K562 (cell line): ENCODE measurements at regions not wholly inside any gene's neighbourhood (a gene's known extent, or its start where the extent isn't known, plus 50 kb on each side); places are given as distances from the start of the nearest gene placed in this dataset.

Source experiments
- ATAC-seq: fragments of 200-7000 bp; cut with Tn5 transposase; 3 replicates; pipeline ENCODE4 v1.9.1; 2020; ENCODE audit warnings: moderate library complexity
- BruUV-seq: library from RNA; stranded (reverse); fragments of 400-500 nt; replicated peaks from 2 replicates; lab custom pipeline; 2021; lab: Mats Ljungman, UMichigan
- CTCF ChIA-PET: fragments of 300-600 bp; formaldehyde crosslinking; extraction: SDS; loops from one replicate; lab custom pipeline; 2021; ENCODE audit warnings: low intra/inter-chr PET ratio; lab: Yijun Ruan, JAX
- POLR2A ChIA-PET: fragments of 300-600, 350-650 bp; sonication (Branson Sonifier 250); formaldehyde crosslinking; extraction: SDS; loops from one replicate; lab custom pipeline; 2021; ENCODE audit warnings: antibody characterized with exemption, inconsistent platforms; lab: Yijun Ruan, JAX
- DNase-seq, 4 experiments: peaks; one replicate each; pipeline versions ENCODE4 v3.0.0 to v3.0.0-alpha.2; 2011 to 2018; ENCODE audit warnings: low spot score in 3 of 4, mixed read lengths in 3 of 4; ENCODE audit errors: extremely low read depth in 1 of 4
- FAIRE-seq: peaks from 2 replicates; lab custom pipeline; 2011; peaks lifted over from hg19 to GRCh38; lab: Jason Lieb, UNC
- H2AFZ ChIP-seq: 2 replicates; pipeline ENCODE4 v1.6.0; 2011; ENCODE audit warnings: low read depth, low read length, control low read depth, inconsistent platforms
- H3K27ac ChIP-seq: fragments of 200-600 bp; 3 replicates; pipeline ENCODE4 v1.8.0; 2011; ENCODE audit warnings: low read depth, mild to moderate bottlenecking, control low read depth, inconsistent platforms, low read length, moderate library complexity, mixed read lengths; ENCODE audit errors: extremely low read depth
- H3K27me3 ChIP-seq, 2 experiments: fragments of 300-600 bp in 1 of 2; 2 replicates in 1 of 2; 3 replicates in 1 of 2; pipeline versions ENCODE4 v1.6.0 to v1.8.0; 2011; ENCODE audit warnings: inconsistent platforms in 2 of 2, low read length in 2 of 2, mild to moderate bottlenecking in 1 of 2, mixed read lengths in 1 of 2, moderate library complexity in 1 of 2; ENCODE audit not compliant: control insufficient read depth in 2 of 2, insufficient read depth in 2 of 2
- H3K36me3 ChIP-seq: fragments of 300-600 bp; 3 replicates; pipeline ENCODE4 v1.8.0; 2011; ENCODE audit warnings: mild to moderate bottlenecking, low read length, inconsistent platforms; ENCODE audit not compliant: control insufficient read depth, insufficient read depth
- H3K4me1 ChIP-seq, 2 experiments: fragments of 200-600 bp in 1 of 2; replicated peaks in 1 of 2; 2 replicates in 1 of 2; 3 replicates in 1 of 2; pipeline versions ENCODE4 v1.5.1 to v1.8.0; 2011; ENCODE audit warnings: inconsistent platforms in 2 of 2, low read length in 2 of 2, mild to moderate bottlenecking in 1 of 2, mixed read lengths in 1 of 2, moderate library complexity in 1 of 2; ENCODE audit not compliant: control insufficient read depth in 2 of 2, insufficient read depth in 2 of 2
- H3K4me2 ChIP-seq: 2 replicates; pipeline ENCODE4 v1.6.1; 2011; ENCODE audit warnings: low read length, control low read depth, inconsistent platforms, mixed read lengths; ENCODE audit not compliant: insufficient read depth
- H3K4me3 ChIP-seq: fragments of 200-600 bp; sonication (generic), shearing (Covaris generic); 2 replicates; pipeline ENCODE4 v1.5.1; 2016; ENCODE audit warnings: control low read depth, inconsistent platforms
- H3K79me2 ChIP-seq: fragments of 200-600 bp; 3 replicates; pipeline ENCODE4 v1.8.0; 2011; ENCODE audit warnings: low read length, inconsistent platforms; ENCODE audit not compliant: control insufficient read depth, insufficient read depth
- H3K9ac ChIP-seq, 2 experiments: 2 replicates each; pipeline versions ENCODE4 v1.6.0 to v1.6.1; 2011; ENCODE audit warnings: low read depth in 2 of 2, low read length in 2 of 2, control low read depth in 1 of 2, inconsistent platforms in 1 of 2, mild to moderate bottlenecking in 1 of 2, mixed read lengths in 1 of 2; ENCODE audit not compliant: insufficient read depth in 1 of 2
- H3K9me1 ChIP-seq: one replicate; pipeline ENCODE4 v1.6.0; 2011; ENCODE audit warnings: inconsistent platforms, mild to moderate bottlenecking, low read length, moderate library complexity; ENCODE audit not compliant: control insufficient read depth, insufficient read depth
- H3K9me3 ChIP-seq: replicated peaks from 2 replicates; pipeline ENCODE4 v1.5.1; 2011; ENCODE audit warnings: low read depth, low read length, inconsistent platforms; ENCODE audit not compliant: control insufficient read depth, insufficient read depth
- H4K20me1 ChIP-seq: replicated peaks from 2 replicates; pipeline ENCODE4 v1.6.1; 2011; ENCODE audit warnings: low read length, inconsistent platforms, mixed read lengths; ENCODE audit not compliant: control insufficient read depth, insufficient read depth
- FOXK1 ChIP-seq: sonication (generic); formaldehyde crosslinking; IDR thresholded peaks from 2 replicates; pipeline ENCODE4 v1.8.0; 2022; ENCODE audit warnings: missing genetic modification reagents, mild to moderate bottlenecking, borderline replicate concordance
- HDAC1 ChIP-seq, 2 experiments: fragments of 450-650 bp; IDR thresholded peaks; 2 replicates each; pipeline ENCODE4 v1.6.1; 2016 to 2017; ENCODE audit warnings: inconsistent platforms in 1 of 2, mild to moderate bottlenecking in 1 of 2, moderate library complexity in 1 of 2
- HDGF ChIP-seq: fragments of 450-650 bp; IDR thresholded peaks from 2 replicates; pipeline ENCODE4 v1.6.1; 2016
- MAFF ChIP-seq: IDR thresholded peaks from 2 replicates; pipeline ENCODE4 v1.6.1; 2012; ENCODE audit warnings: low read length, improper control_type of control experiment
- MIER1 ChIP-seq: fragments of 450-650 bp; IDR thresholded peaks from 2 replicates; pipeline ENCODE4 v1.6.1; 2016; ENCODE audit warnings: antibody characterized with exemption, mild to moderate bottlenecking, low read depth
- NELFE ChIP-seq: IDR thresholded peaks from 2 replicates; pipeline ENCODE4 v1.6.1; 2011; ENCODE audit warnings: mild to moderate bottlenecking; ENCODE audit not compliant: insufficient read depth, insufficient read length
- RBM25 ChIP-seq: fragments of 200-400 bp; formaldehyde crosslinking; IDR thresholded peaks from 2 replicates; pipeline ENCODE4 v1.6.1; 2018; ENCODE audit warnings: low read length, low read depth, moderate library complexity; ENCODE audit not compliant: severe bottlenecking
- TAF9B ChIP-seq: fragments of 450-650 bp; IDR thresholded peaks from 2 replicates; pipeline ENCODE4 v1.6.1; 2018; ENCODE audit warnings: mild to moderate bottlenecking; ENCODE audit not compliant: partially characterized antibody
- XRCC5 ChIP-seq: fragments of 200-400 bp; formaldehyde crosslinking; IDR thresholded peaks from 2 replicates; pipeline ENCODE4 v1.6.1; 2017; ENCODE audit warnings: low read depth, mild to moderate bottlenecking, low read length
- ZNF263 ChIP-seq: sonication (generic); formaldehyde crosslinking; IDR thresholded peaks from 2 replicates; pipeline ENCODE4 v1.8.0; 2022; ENCODE audit warnings: mild to moderate bottlenecking, missing genetic modification reagents, borderline replicate concordance
- ZNF3 ChIP-seq: fragments of 250-450 bp; sonication (Bioruptor Pico); IDR thresholded peaks from 2 replicates; pipeline ENCODE4 v1.5.0; 2021; ENCODE audit warnings: mild to moderate bottlenecking, moderate library complexity
- WGBS: fragments of 100-300 bp; shearing (Covaris generic); methylation state at CpG from one replicate; pipeline ENCODE4 v1.1.6; 2016; ENCODE audit warnings: low coverage, mixed read lengths; ENCODE audit not compliant: insufficient coverage; ENCODE audit errors: missing lambda C conversion rate; 5-methylcytosine and 5-hydroxymethylcytosine counted together
- in situ Hi-C: fragments of 300-500 bp; cut with MboI; formaldehyde crosslinking; loops from 4 replicates; pipeline ENCODE4 v1.15.0; 2018; ENCODE audit warnings: inconsistent platforms, mixed read lengths
- intact Hi-C: fragments of 100-400 bp; cut with micrococcal nuclease; formaldehyde crosslinking; loops from 2 replicates; pipeline ENCODE4 v1.14.2; 2022
- TF ChIP-seq, protein P1 (sequence below): fragments of 450-650 bp; IDR thresholded peaks from 2 replicates; pipeline ENCODE4 v1.6.1; 2014; ENCODE audit warnings: low read depth, mild to moderate bottlenecking, moderate library complexity, borderline replicate concordance
- TF ChIP-seq, protein P2 (sequence below), 3 experiments: fragments of 200-800 bp in 1 of 3; sonication (Bioruptor generic) in 1 of 3; sonication (generic) in 1 of 3; formaldehyde crosslinking in 1 of 3; IDR thresholded peaks; 2 replicates each; pipeline versions ENCODE4 v1.6.1 to v1.8.0; 2016 to 2022; ENCODE audit warnings: mild to moderate bottlenecking in 2 of 3, missing compliant biosample characterization in 2 of 3, missing genetic modification characterization in 2 of 3, missing genetic modification reagents in 1 of 3
- TF ChIP-seq, protein P3 (sequence below): sonication (generic); formaldehyde crosslinking; IDR thresholded peaks from 2 replicates; pipeline ENCODE4 v1.8.0; 2022; ENCODE audit warnings: mild to moderate bottlenecking, missing genetic modification reagents
- TF ChIP-seq, protein P4 (sequence below), 2 experiments: IDR thresholded peaks; 2 replicates each; pipeline ENCODE4 v1.6.1; 2011; ENCODE audit warnings: borderline replicate concordance in 1 of 2, control low read depth in 1 of 2, low read depth in 1 of 2, low read length in 1 of 2, mild to moderate bottlenecking in 1 of 2, mixed read lengths in 1 of 2, moderate library complexity in 1 of 2; ENCODE audit not compliant: insufficient read depth in 1 of 2, insufficient read length in 1 of 2, poor library complexity in 1 of 2, severe bottlenecking in 1 of 2; ENCODE audit errors: extremely low read depth in 1 of 2
- TF ChIP-seq, protein P5 (sequence below): fragments of 250-450 bp; sonication (Bioruptor Pico); IDR thresholded peaks from 2 replicates; pipeline ENCODE4 v1.4.0; 2020; ENCODE audit warnings: borderline replicate concordance

DNA sequence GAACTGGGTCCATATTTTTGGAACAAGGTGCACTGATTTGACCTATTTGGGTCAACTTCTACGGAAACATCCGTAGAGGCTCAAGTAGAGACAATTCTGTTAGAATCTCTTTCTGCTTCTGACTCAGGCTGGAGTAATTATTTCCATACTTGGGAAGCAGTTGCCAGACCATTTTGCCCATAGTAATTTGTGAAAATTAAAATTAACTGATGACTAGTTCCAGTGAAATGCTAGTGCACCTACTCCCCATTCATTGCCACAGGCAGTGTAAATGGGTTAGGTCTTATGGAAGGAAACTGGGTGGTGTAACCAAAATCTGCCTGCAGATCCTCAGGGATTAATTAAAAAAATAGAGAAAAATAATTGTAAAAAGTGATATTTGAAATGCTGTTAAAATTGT lies 201.1 kb downstream of the TENT4A start:
- POLR2A ChIA-PET = no interaction called here
- 0% methylated on average over 2 of the region's 2 CpGs for WGBS

More for the DNA sequence above, 201.1 kb downstream of the TENT4A start:
- TF ChIP-seq MIER1 (no peak), XRCC5 (no peak), HDGF (no peak), RBM25 (no peak), HDAC1 (IDR thresholded peaks at IDR 0.05) (no peak), ZNF3 (CRISPR knock-in tag) (no peak), FOXK1 (no peak), MAFF (no peak), ZNF263 (no peak), TAF9B (no peak), NELFE (no peak)
- TF ChIP-seq, protein P1, sequence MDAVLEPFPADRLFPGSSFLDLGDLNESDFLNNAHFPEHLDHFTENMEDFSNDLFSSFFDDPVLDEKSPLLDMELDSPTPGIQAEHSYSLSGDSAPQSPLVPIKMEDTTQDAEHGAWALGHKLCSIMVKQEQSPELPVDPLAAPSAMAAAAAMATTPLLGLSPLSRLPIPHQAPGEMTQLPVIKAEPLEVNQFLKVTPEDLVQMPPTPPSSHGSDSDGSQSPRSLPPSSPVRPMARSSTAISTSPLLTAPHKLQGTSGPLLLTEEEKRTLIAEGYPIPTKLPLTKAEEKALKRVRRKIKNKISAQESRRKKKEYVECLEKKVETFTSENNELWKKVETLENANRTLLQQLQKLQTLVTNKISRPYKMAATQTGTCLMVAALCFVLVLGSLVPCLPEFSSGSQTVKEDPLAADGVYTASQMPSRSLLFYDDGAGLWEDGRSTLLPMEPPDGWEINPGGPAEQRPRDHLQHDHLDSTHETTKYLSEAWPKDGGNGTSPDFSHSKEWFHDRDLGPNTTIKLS = no peak
- TF ChIP-seq, protein P2, sequence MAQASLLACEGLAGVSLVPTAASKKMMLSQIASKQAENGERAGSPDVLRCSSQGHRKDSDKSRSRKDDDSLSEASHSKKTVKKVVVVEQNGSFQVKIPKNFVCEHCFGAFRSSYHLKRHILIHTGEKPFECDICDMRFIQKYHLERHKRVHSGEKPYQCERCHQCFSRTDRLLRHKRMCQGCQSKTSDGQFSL (CRISPR knock-in tag; IDR thresholded peaks at IDR 0.05) = no peak
- TF ChIP-seq, protein P2 (tag; IDR thresholded peaks at IDR 0.05) = no peak
- TF ChIP-seq, protein P3, sequence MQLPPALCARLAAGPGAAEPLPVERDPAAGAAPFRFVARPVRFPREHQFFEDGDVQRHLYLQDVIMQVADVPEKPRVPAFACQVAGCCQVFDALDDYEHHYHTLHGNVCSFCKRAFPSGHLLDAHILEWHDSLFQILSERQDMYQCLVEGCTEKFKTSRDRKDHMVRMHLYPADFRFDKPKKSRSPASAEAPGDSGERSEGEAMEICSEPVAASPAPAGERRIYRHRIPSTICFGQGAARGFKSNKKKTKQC = no peak
- TF ChIP-seq, protein P4, sequence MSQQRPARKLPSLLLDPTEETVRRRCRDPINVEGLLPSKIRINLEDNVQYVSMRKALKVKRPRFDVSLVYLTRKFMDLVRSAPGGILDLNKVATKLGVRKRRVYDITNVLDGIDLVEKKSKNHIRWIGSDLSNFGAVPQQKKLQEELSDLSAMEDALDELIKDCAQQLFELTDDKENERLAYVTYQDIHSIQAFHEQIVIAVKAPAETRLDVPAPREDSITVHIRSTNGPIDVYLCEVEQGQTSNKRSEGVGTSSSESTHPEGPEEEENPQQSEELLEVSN (IDR thresholded peaks at IDR 0.05; ENCODE audit: borderline replicate concordance in 1 of 2, extremely low read depth in 1 of 2, insufficient read depth in 1 of 2, insufficient read length in 1 of 2, low read depth in 1 of 2, low read length in 1 of 2, poor library complexity in 1 of 2, severe bottlenecking in 1 of 2) = no peak
- TF ChIP-seq, protein P5, sequence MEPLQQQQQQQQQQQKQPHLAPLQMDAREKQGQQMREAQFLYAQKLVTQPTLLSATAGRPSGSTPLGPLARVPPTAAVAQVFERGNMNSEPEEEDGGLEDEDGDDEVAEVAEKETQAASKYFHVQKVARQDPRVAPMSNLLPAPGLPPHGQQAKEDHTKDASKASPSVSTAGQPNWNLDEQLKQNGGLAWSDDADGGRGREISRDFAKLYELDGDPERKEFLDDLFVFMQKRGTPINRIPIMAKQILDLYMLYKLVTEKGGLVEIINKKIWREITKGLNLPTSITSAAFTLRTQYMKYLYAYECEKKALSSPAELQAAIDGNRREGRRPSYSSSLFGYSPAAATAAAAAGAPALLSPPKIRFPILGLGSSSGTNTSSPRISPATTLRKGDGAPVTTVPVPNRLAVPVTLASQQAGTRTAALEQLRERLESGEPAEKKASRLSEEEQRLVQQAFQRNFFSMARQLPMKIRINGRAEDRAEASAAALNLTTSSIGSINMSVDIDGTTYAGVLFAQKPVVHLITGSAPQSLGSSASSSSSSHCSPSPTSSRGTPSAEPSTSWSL (CRISPR knock-in tag) = no peak
- intact Hi-C loops = no loop called here
- Histone ChIP-seq H2AFZ (no peak overlapping the region), H3K9ac (no peak overlapping the region), H3K9me3 (no peaks in the 10 kb centered on the region), H4K20me1 (no peaks in the 10 kb centered on the region), H3K4me1 (no peaks in the 10 kb centered on the region), H3K9me1 (no peaks in the 10 kb centered on the region), H3K4me3 (no peak overlapping the region), H3K4me2 (no peak overlapping the region), H3K27me3 (no peaks in the 10 kb centered on the region), H3K36me3 (no peaks in the 10 kb centered on the region), H3K79me2 (no peaks in the 10 kb centered on the region), H3K27ac (no peak overlapping the region)
- ATAC-seq = no peak
- BruUV-seq = no TSS peak
- DNase-seq = no peak
- CTCF ChIA-PET = no interaction called here
- in situ Hi-C loops = no loop called here
- FAIRE-seq = no peak
